ENCODE measurements at regions not wholly inside any gene's neighbourhood (a gene's known extent, or its start where the extent isn't known, plus 50 kb on each side); places are given as distances from the start of the nearest gene placed in this dataset.

- Histone ChIP-seq H3K4me2 (no peak overlapping the region), H3K36me3 (no peaks in the 10 kb centered on the region), H3K27me3 (no peaks in the 10 kb centered on the region), H3K4me3 (no peak overlapping the region), H3K4me1 (no peaks in the 10 kb centered on the region), H3K9ac (no peak overlapping the region), H3K9me3 (replicated peaks in 1 of 11) (no peaks in the 10 kb centered on the region), H3K27ac (no peak overlapping the region), H4K20me1 (no peaks in the 10 kb centered on the region)
- TF ChIP-seq Cebpa-rat (IDR thresholded peaks at IDR 0.05): no peak
Observed at GRCh38 chr7:53900856-53901528, 641.2 kb upstream of the VSTM2A start.

- H3K27me3 ChIP-seq: no peaks in the 10 kb centered on the region
- no peak overlapping the region for H3K4me3 ChIP-seq
- H3K9ac ChIP-seq: no peak overlapping the region
- H3K36me3 ChIP-seq: no peaks in the 10 kb centered on the region
- peaks cover 0 to 10% (median 0%) of the 10 kb centered on the region in 11 experiments; a peak in 3 of 22 replicates for H3K9me3 ChIP-seq (replicated peaks in 1 of 11)
- no peak for TF ChIP-seq Cebpa-rat (IDR thresholded peaks at IDR 0.05)
- no peak overlapping the region for H3K27ac ChIP-seq
- H4K20me1 ChIP-seq: no peaks in the 10 kb centered on the region
- no peaks in the 10 kb centered on the region for H3K4me1 ChIP-seq
- H3K4me2 ChIP-seq: no peak overlapping the region
Observed at GRCh38 chr7:53904355-53904754, 637.8 kb upstream of the VSTM2A start.

DNA sequence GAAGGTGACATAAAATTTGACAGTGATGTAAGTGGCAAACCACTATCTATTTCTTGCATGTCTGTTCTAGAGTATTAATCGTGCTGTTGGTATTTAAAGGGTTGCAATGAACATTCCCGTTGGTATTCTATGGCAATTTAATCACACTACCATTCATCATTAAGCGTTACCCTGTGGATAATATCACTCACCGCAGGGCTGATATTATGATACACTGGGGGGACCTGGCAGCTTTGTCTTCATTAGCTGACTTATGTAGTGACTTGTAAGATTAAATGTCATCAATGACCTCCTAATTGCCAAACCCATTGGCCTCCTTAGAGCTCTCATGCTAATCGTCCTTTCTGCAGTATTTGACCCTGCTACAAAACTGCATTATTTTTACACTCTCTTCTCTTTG lies 624.5 kb upstream of the VSTM2A start:
- TF ChIP-seq Cebpa-rat (IDR thresholded peaks at IDR 0.05): no peak
- Histone ChIP-seq H3K9ac (no peak overlapping the region), H3K36me3 (no peaks in the 10 kb centered on the region), H3K27ac (no peak overlapping the region), H3K4me2 (no peak overlapping the region), H3K4me1 (no peaks in the 10 kb centered on the region), H3K27me3 (no peaks in the 10 kb centered on the region), H4K20me1 (no peaks in the 10 kb centered on the region), H3K9me3 (replicated peaks in 1 of 11) (peaks cover 0 to 12% (median 6%) of the 10 kb centered on the region in 11 experiments; a peak in 6 of 22 replicates), H3K4me3 (no peak overlapping the region)

- Histone ChIP-seq H3K9me3 (replicated peaks in 1 of 11) (peaks cover 0 to 12% (median 6%) of the 10 kb centered on the region in 11 experiments; a peak in 6 of 22 replicates), H3K4me1 (no peaks in the 10 kb centered on the region), H3K27me3 (no peaks in the 10 kb centered on the region), H3K4me3 (no peak overlapping the region), H3K36me3 (no peaks in the 10 kb centered on the region), H3K4me2 (no peak overlapping the region), H4K20me1 (no peaks in the 10 kb centered on the region), H3K9ac (no peak overlapping the region), H3K27ac (no peak overlapping the region)
- TF ChIP-seq Cebpa-rat (IDR thresholded peaks at IDR 0.05): no peak
Observed at GRCh38 chr7:53920011-53920410, 622.2 kb upstream of the VSTM2A start.

- Histone ChIP-seq H3K4me1 (no peaks in the 10 kb centered on the region), H3K4me2 (no peak overlapping the region), H3K9me3 (replicated peaks in 1 of 11) (no peaks in the 10 kb centered on the region), H4K20me1 (no peaks in the 10 kb centered on the region), H3K36me3 (no peaks in the 10 kb centered on the region), H3K27me3 (no peaks in the 10 kb centered on the region), H3K4me3 (no peak overlapping the region), H3K27ac (no peak overlapping the region), H3K9ac (no peak overlapping the region)
- no peak for TF ChIP-seq Cebpa-rat (IDR thresholded peaks at IDR 0.05)
Observed at GRCh38 chr7:53940483-53940882, 601.7 kb upstream of the VSTM2A start.

- Histone ChIP-seq H3K9me3 (replicated peaks in 1 of 11) (no peaks in the 10 kb centered on the region), H3K27me3 (no peaks in the 10 kb centered on the region), H3K4me1 (no peaks in the 10 kb centered on the region), H3K27ac (no peak overlapping the region), H3K4me2 (no peak overlapping the region), H3K36me3 (no peaks in the 10 kb centered on the region), H4K20me1 (no peaks in the 10 kb centered on the region), H3K9ac (no peak overlapping the region), H3K4me3 (no peak overlapping the region)
- no peak for TF ChIP-seq Cebpa-rat (IDR thresholded peaks at IDR 0.05)
Observed at GRCh38 chr7:53947732-53948131, 594.4 kb upstream of the VSTM2A start.

DNA sequence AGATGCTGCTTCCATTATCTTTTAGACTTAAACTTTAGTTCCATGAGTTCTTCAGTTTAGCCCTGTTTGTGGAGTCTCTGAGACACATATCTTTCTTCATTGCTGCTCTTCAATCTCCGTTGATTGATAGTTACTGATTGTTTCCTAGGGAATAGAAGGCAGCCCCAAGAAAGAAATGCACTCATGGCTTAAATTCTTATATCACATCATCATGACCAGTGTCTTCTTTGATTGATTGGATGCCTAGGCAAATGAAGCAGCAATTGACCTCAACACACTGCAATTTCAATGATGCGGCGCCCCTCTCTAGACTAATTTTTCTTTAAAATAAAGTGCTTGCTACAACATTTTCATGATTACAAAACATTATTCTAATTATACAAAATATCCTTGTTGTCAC lies 576.5 kb upstream of the VSTM2A start:
- Histone ChIP-seq H3K27me3 (no peaks in the 10 kb centered on the region), H3K4me1 (no peaks in the 10 kb centered on the region), H3K36me3 (no peaks in the 10 kb centered on the region), H4K20me1 (no peaks in the 10 kb centered on the region), H3K4me3 (no peak overlapping the region), H3K9ac (no peak overlapping the region), H3K4me2 (no peak overlapping the region), H3K27ac (no peak overlapping the region), H3K9me3 (replicated peaks in 1 of 11) (peaks cover 0 to 6% (median 0%) of the 10 kb centered on the region in 11 experiments; a peak in 3 of 22 replicates)
- no peak for TF ChIP-seq Cebpa-rat (IDR thresholded peaks at IDR 0.05)

GRCh38 chr7:53983480-53983879 lies 558.7 kb upstream of the VSTM2A start:
- Histone ChIP-seq H3K4me1 (no peaks in the 10 kb centered on the region), H3K4me2 (no peak overlapping the region), H3K9ac (no peak overlapping the region), H3K36me3 (no peaks in the 10 kb centered on the region), H4K20me1 (no peaks in the 10 kb centered on the region), H3K9me3 (replicated peaks in 1 of 11) (no peaks in the 10 kb centered on the region), H3K27ac (no peak overlapping the region), H3K27me3 (no peaks in the 10 kb centered on the region), H3K4me3 (no peak overlapping the region)
- no peak for TF ChIP-seq Cebpa-rat (IDR thresholded peaks at IDR 0.05)

DNA sequence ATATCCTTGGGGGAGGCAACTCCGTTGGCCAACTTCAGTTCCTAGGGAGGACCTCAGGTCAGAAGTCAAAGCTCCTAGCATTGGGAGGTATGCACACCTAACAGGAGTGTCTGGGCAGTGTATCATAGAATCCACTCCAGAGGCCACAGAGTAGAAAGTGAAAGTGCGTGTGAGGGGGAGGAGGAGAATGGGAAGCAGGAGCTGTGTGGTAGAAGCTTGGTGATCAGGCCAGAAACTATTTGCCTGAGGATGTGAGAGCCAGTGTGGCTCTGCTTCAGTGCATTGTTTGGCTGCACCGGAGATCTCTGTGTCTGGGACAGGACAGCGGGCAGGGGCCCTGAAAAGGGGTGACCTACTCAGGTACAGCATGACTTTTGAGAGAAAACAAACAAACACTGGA lies 557.4 kb upstream of the VSTM2A start:
- no peak overlapping the region for H3K9ac ChIP-seq
- no peak overlapping the region for H3K27ac ChIP-seq
- no peaks in the 10 kb centered on the region for H3K27me3 ChIP-seq
- no peak for TF ChIP-seq Cebpa-rat (IDR thresholded peaks at IDR 0.05)
- H3K4me3 ChIP-seq: no peak overlapping the region
- no peaks in the 10 kb centered on the region for H3K4me1 ChIP-seq
- no peaks in the 10 kb centered on the region for H4K20me1 ChIP-seq
- no peak overlapping the region for H3K4me2 ChIP-seq
- no peaks in the 10 kb centered on the region for H3K36me3 ChIP-seq
- no peaks in the 10 kb centered on the region for H3K9me3 ChIP-seq (replicated peaks in 1 of 11)

DNA sequence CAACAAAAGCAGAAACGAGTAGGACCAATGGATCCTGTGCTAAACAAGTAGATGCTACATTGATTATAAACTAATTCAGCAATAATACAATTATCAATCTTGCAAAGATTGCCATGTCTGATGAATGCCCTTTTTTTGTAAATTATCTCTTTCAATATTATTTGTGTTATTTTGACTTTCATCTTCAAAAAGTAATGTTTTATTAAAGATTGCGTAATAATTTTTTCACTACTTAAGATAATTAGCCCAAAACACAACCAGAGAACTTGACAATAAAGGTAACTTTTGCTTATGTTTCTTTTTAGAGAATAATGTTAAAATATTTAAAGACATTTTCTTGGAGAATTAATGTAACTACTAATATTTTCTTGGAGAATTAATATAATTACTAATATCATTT lies 553.8 kb upstream of the VSTM2A start:
- Histone ChIP-seq H3K9me3 (replicated peaks in 1 of 11) (no peaks in the 10 kb centered on the region), H3K9ac (no peak overlapping the region), H3K27ac (no peak overlapping the region), H4K20me1 (no peaks in the 10 kb centered on the region), H3K4me3 (no peak overlapping the region), H3K36me3 (no peaks in the 10 kb centered on the region), H3K4me2 (no peak overlapping the region), H3K4me1 (no peaks in the 10 kb centered on the region), H3K27me3 (no peaks in the 10 kb centered on the region)
- peak in 3 of 11 experiments; percentile 6 to 78 (median 17); a peak in 3 of 22 replicates for TF ChIP-seq Cebpa-rat (IDR thresholded peaks at IDR 0.05)

Measured in BLaER1 treated with 17β-estradiol and CSF1 and Interleukin-3, amounts not matched to agents 10 nM and 100 nM (cell line).